Posterior vena cava (tissue), 2 donors: ENCODE measurements at regions not wholly inside any gene's neighbourhood (a gene's known extent, or its start where the extent isn't known, plus 50 kb on each side); places are given as distances from the start of the nearest gene placed in this dataset.
"Not testable (repeated sequence)": the region's sequence is repeated elsewhere in the genome, so short reads cannot be mapped to it uniquely, and the experiment has no call there.

Source experiments
- DNase-seq: peaks from one replicate; pipeline ENCODE4 v3.0.0-alpha.2; 2020; ENCODE audit warnings: low spot score
- intact Hi-C, 2 donors: fragments of 100-400 bp; cut with DNase I; formaldehyde crosslinking; loops; one replicate each; pipeline versions ENCODE4 v1.14.1 to v1.14.2; 2022 to 2023
- donor health status: DM: yes; HTN: yes; CAD: no.
- donor health status: DM: yes; HTN: yes; CAD: no.

DNA sequence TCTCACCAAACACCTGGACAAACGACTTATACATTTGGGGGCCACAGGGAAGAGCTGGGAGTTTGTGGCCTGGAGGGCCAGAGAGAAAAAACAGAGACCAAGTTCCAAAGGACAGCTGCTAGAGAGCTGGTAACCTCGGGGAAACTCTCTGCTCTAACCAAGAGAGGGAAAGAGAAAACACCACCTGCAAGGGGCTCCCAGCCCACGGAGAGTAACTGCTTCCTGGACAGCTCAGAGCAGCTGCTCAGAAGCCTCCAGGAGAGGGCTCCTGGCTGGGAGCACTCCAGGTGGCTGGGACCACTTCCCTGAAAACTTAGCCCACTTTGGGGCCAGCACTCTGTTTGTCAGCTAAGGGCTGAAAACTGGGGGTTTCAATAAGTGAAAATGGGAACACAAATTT, 154.8 kb upstream of the GRIK3 start:
- DNase-seq, result no peak
- intact Hi-C loops, result no loop called here

- no peak for DNase-seq
- intact Hi-C loops, result no loop called here
These were observed 163.1 kb upstream of the GRIK3 start for GRCh38 chr1:37197411-37197810.

DNA sequence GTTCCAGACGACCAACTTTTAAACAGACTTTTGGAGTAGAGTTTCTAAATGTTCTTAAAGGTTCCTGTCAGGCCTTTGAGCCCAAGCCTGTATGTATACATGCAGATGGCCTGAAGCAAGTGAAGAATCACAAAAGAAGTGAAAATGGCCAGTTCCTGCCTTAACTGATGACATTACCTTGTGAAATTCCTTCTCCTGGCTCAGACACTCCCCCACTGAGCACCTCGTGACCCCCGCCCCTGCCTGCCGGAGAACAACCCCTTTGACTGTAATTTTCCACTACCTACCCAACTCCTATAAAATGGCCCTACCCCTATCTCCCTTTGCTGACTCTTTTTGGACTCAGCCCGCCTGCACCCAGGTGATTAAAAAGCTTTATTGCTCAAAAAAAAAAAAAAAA, 180.0 kb upstream of the GRIK3 start:
- intact Hi-C loops, result not testable (repeated sequence)

GRCh38 chr1:37233606-37234005, 199.3 kb upstream of the GRIK3 start:
- DNase-seq, result no peak
- intact Hi-C loops, result no loop called here

More for the DNA sequence above, 180.0 kb upstream of the GRIK3 start:
- DNase-seq, result not testable (repeated sequence)

GRCh38 chr1:37234941-37235418, 200.7 kb upstream of the GRIK3 start:
- intact Hi-C loops, result no loop called here
- no peak for DNase-seq

DNA sequence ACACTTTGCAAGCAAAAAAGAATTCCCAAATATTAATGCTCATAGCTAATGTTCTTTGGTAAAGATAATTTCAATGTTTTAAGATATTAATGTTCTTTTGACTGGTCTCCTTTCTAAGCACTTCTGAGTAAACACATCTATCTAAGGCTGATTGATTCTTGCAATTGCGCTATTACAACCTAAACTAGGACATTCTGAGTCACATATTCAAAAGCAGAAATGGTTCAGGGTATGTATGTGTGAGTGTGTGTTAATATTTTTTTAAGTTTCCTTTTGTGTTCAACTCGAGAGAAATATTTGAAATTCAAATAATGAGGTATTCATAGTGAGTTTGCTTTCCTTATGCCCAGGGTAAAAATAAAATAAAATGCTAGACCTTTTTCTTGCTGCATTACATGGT, 203.6 kb upstream of the GRIK3 start:
- no peak for DNase-seq
- intact Hi-C loops, result no loop called here

DNA sequence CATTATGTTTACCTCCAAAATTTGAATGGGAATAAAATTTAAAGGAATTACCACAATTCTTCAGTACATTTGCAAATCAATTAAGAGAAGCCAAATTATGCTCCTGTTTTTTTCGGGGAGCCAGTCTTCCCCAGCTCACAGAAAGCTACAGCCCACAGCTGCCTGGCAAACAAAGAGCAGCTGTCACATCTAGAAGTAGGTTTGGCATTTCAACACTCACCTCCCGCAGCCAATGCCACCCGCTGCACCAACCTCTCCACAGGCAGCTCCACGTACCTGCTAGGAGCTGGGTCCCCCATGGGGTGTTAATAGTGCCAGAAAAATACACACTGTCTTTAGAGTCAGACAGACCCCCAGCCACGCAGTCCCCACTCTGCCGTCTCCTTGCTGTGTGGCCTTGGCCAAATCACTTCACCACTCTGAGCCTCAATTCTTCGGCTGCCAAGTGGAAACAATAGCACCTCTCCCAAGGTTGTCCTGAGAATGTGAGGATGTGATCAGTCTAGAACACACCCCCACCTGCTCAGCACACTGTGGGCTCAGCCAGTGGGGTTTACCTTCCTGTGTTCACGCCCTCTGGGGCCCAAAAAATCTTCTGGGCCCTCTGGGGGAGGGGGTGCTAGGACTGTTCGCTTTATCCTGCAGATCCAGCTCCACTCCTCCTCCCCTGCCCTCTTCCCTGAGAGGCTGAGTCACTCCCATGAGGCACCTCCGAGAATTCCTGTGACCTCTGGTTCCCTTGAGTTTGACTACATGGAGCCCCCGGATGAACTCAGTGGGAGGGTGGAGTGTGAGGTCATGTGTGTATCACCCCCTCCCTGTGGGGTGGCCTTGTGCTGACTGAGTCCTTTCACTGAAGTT, 204.3 kb upstream of the GRIK3 start:
- DNase-seq, result no peak
- intact Hi-C loops, result no loop called here

DNA sequence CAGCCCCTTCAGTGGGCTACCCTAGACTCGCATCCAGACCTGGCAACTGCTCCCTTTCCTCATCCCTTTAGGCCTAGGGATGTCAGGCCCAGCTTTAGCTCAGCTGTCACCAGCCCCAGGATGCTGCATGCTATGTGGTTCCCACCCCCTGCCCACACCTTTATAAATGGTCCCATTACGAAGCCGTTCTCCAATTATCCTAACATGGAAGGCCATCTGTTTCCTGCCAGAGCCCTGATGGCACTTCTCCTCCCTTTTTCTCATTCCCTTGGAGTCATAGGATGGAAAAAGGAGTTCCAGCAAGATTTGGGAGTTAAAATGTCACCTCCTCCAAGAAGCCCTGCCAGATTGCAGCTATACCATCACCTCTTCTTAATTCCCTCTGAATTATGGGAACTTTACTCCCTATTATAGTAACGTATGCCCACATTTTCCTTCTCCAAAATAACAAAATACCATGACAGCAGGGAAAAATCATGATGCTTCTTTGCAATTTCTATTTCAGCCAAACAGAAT, 205.0 kb upstream of the GRIK3 start:
- DNase-seq, result no peak
- intact Hi-C loops, result no loop called here

DNA sequence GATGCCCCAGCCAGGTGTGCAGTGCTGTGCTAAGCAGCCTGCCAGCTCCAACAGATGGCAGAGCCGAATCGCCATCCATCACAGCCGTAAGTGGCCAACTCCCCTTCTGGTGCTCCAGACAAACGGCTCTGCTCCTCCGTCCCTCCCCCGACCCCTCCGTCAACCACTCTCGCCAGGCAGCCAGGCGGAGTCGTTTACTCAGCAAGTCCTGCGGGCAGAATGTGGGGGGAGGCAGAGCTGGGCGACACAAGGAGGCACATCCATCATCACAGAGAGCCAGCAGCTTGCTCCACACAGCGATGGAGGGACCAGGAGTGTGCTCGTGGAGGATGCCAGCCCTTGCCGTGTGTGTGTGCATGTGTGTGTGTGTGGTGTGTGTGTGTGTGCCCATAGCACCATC, 206.6 kb upstream of the GRIK3 start:
- DNase-seq, result no peak
- intact Hi-C loops, result no loop called here

- intact Hi-C loops, result no loop called here
- no peak for DNase-seq
These were observed 208.2 kb upstream of the GRIK3 start for GRCh38 chr1:37242501-37242900.

DNA sequence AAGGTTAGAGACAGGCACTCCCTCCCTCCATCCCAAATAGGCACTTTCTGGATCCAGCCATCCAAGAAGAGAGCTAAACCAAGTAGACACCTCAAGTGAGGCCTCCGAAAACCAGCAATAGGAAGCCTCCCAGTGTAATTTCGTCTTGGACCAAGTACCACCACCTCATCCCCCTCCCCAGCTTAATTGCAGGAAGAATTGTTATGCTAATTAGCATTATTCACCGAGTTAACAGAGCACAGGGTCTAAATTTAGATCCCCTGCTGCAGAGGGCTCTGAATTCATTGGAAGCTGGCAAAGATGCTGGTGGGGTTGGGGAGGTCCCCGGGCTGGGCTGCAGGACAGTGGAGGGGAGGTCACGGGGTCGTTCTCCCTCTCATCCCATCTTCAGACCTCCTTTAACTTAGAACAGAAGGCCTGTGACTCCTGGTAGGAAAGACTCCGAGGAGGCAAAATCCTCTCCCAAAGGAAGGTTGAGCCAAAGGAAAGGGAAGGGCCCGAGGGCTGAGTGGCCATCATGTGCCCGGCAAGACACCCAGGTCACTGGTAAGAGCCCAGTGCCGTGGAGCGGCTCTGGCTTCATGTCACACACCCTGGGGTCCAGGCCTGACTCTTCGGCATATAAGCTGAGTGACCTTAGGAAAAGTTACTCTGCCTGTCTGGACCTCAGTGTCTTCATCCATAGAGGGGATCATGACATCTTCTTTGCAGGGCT, 209.2 kb upstream of the GRIK3 start:
- intact Hi-C loops, result no loop called here
- DNase-seq, result no peak

DNA sequence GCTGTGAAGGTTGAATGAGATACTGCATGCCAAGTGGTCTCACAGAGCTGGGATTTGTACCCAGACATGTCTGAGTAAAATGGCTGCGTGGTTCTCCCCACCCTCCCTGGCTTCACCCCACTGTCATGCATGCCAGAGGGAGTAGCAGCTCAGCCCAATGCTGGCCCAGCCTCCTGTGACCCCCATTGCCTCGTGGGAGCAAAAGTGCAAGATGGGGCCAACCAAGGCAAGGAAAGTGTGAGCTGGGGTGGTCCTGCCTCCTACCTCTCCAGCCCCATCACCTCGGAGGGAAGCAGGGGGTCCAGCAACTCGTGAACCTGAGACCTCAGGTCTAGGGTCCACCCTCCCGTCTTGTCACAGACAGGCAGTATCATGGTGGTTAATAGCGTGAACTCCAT, 209.8 kb upstream of the GRIK3 start:
- DNase-seq, result no peak
- intact Hi-C loops, result no loop called here

GRCh38 chr1:37244815-37245214, 210.5 kb upstream of the GRIK3 start:
- DNase-seq, result no peak

DNA sequence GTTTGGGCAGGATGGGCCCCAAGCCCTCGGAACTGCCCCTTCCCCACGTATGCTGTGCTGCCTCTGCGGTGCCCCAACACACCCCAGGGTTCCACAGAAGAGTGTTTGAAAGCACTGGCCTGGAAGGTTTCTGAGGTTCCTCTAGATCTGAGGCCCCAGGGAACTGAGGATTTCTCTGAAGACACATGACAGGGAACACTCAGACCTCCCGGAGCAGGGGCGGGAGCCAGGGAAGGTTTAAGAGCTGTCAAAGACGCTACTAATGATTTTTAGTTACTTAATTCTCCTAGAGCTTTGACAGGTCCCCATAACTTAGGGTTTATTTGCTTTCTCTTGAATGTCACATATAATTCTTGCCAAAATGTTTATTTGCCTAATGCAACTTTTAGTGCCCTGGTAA, 212.3 kb upstream of the GRIK3 start:
- DNase-seq, result no peak
- intact Hi-C loops, result no loop called here

More at GRCh38 chr1:37244815-37245214, 210.5 kb upstream of the GRIK3 start:
- intact Hi-C loops, result no loop called here

GRCh38 chr1:37250371-37250770, 216.1 kb upstream of the GRIK3 start:
- no peak for DNase-seq
- intact Hi-C loops, result no loop called here

- no peak for DNase-seq
- intact Hi-C loops, result no loop called here
These were observed 219.1 kb upstream of the ZC3H12A start for GRCh38 chr1:37255136-37255795.

- intact Hi-C loops, result no loop called here
- no peak for DNase-seq
These were observed 218.5 kb upstream of the ZC3H12A start for GRCh38 chr1:37255868-37256267.

DNA sequence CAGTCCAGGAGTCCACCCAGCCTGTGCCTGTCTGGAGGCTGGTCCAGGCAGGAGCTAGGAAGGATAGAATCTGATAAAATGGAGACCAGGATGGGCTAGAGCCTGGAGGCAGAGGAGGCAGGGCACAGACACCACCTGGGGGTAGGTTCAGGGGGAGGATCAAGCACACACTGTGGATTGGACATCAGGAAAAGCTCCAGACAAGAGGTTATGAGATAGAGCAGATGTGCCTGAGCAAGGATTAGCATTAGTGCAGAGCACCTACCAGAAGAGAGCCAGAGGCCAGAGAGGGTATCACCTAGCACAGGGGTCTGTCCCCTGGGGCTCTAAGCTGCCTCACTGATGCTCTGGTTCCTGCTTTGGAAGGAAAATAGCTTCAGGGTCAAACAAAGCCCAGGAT, 216.7 kb upstream of the ZC3H12A start:
- intact Hi-C loops, result no loop called here
- no peak for DNase-seq

DNA sequence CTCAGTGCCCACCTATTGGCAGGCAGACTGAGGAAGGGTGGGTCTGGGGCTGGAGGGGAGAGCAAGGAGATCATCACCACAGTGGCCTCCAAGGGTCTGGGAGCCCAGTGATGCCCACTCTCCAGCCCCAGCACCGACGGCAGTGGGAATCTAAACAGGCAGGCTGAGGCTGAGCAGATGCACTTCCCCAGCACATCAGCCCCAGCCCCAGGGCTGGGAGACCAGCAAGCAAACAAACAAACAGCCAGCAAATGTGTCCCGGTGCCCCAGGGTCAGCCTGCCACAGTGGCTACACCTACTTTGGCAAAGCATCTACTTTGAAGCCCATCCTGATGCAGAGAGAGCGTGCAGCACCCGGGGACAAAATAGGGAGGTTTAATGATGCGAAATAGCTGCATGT, 216.3 kb upstream of the ZC3H12A start:
- intact Hi-C loops, result no loop called here
- DNase-seq, result no peak

DNA sequence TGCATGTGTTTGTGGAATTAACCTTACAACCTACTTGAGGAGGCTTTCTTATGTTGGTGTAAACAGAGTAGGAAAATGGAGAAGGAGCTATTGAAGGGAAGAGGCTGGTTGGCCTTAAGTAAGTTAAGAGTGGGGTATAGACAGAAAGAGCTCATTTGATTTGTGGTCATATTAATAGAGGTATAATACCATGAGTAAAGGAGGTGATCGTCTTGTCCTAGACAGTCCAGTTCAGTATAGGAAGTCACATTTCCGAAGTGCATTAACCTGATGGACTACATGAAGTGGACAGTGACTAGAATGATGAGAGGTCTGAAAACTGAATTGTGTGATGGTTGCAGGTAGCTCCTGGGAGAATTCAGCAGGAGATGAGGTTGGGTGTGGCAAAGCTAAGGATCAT, 215.4 kb upstream of the ZC3H12A start:
- DNase-seq, result no peak
- intact Hi-C loops, result no loop called here
